GM18909 (cell line): ENCODE measurements at regions not wholly inside any gene's neighbourhood (a gene's known extent, or its start where the extent isn't known, plus 50 kb on each side); places are given as distances from the start of the nearest gene placed in this dataset.
"Not testable (repeated sequence)": the region's sequence is repeated elsewhere in the genome, so short reads cannot be mapped to it uniquely, and the experiment has no call there.

ENCODE experiments used
- ATAC-seq: cut with Tn5 transposase; IDR thresholded peaks from one replicate; pipeline ENCODE4 v1.9.1; 2021; ENCODE audit warnings: mild to moderate bottlenecking; ENCODE audit not compliant: unreplicated experiment, poor library complexity

GRCh38 chr7:81110673-81111072 lies 191.8 kb upstream of the SEMA3C start:
- ATAC-seq, result no peak

GRCh38 chr7:81098213-81098612 lies 179.4 kb upstream of the SEMA3C start:
- no peak for ATAC-seq

- no peak for ATAC-seq
These were observed 176.1 kb upstream of the SEMA3C start for GRCh38 chr7:81094952-81095351.

GRCh38 chr7:81081616-81082015 lies 162.8 kb upstream of the SEMA3C start:
- ATAC-seq, result no peak

GRCh38 chr7:81080553-81080952 lies 161.7 kb upstream of the SEMA3C start:
- ATAC-seq, result no peak

- no peak for ATAC-seq
These were observed 160.9 kb upstream of the SEMA3C start for GRCh38 chr7:81079746-81080145.

- ATAC-seq, result no peak
These were observed 156.3 kb upstream of the SEMA3C start for GRCh38 chr7:81075150-81075549.

GRCh38 chr7:81074406-81074805 lies 155.6 kb upstream of the SEMA3C start:
- no peak for ATAC-seq

GRCh38 chr7:81073931-81074251 lies 155.0 kb upstream of the SEMA3C start:
- no peak for ATAC-seq

- ATAC-seq, result no peak
These were observed 152.1 kb upstream of the SEMA3C start for GRCh38 chr7:81070956-81071355.

GRCh38 chr7:81066797-81067196 lies 147.9 kb upstream of the SEMA3C start:
- ATAC-seq, result no peak

- ATAC-seq, result no peak
These were observed 145.6 kb upstream of the SEMA3C start for GRCh38 chr7:81064426-81064825.

- ATAC-seq, result no peak
These were observed 143.9 kb upstream of the SEMA3C start for GRCh38 chr7:81062755-81063154.

- ATAC-seq, result not testable (repeated sequence)
These were observed 138.6 kb upstream of the SEMA3C start for GRCh38 chr7:81057469-81057868.

- ATAC-seq, result no peak
These were observed 134.8 kb upstream of the SEMA3C start for GRCh38 chr7:81053623-81054022.

- ATAC-seq, result no peak
These were observed 133.1 kb upstream of the SEMA3C start for GRCh38 chr7:81051811-81052413.

- no peak for ATAC-seq
These were observed 126.7 kb upstream of the SEMA3C start for GRCh38 chr7:81045491-81046030.

- ATAC-seq, result not testable (repeated sequence)
These were observed 123.8 kb upstream of the SEMA3C start for GRCh38 chr7:81042646-81043045.

GRCh38 chr7:81040496-81040895 lies 121.6 kb upstream of the SEMA3C start:
- no peak for ATAC-seq

GRCh38 chr7:81036871-81037270 lies 118.0 kb upstream of the SEMA3C start:
- no peak for ATAC-seq

GRCh38 chr7:81036057-81036456 lies 117.2 kb upstream of the SEMA3C start:
- no peak for ATAC-seq

- ATAC-seq, result no peak
These were observed 113.1 kb upstream of the SEMA3C start for GRCh38 chr7:81031996-81032395.

GRCh38 chr7:81031243-81031642 lies 112.4 kb upstream of the SEMA3C start:
- no peak for ATAC-seq
